ENCODE measurements at regions not wholly inside any gene's neighbourhood (a gene's known extent, or its start where the extent isn't known, plus 50 kb on each side); places are given as distances from the start of the nearest gene placed in this dataset.

DNA sequence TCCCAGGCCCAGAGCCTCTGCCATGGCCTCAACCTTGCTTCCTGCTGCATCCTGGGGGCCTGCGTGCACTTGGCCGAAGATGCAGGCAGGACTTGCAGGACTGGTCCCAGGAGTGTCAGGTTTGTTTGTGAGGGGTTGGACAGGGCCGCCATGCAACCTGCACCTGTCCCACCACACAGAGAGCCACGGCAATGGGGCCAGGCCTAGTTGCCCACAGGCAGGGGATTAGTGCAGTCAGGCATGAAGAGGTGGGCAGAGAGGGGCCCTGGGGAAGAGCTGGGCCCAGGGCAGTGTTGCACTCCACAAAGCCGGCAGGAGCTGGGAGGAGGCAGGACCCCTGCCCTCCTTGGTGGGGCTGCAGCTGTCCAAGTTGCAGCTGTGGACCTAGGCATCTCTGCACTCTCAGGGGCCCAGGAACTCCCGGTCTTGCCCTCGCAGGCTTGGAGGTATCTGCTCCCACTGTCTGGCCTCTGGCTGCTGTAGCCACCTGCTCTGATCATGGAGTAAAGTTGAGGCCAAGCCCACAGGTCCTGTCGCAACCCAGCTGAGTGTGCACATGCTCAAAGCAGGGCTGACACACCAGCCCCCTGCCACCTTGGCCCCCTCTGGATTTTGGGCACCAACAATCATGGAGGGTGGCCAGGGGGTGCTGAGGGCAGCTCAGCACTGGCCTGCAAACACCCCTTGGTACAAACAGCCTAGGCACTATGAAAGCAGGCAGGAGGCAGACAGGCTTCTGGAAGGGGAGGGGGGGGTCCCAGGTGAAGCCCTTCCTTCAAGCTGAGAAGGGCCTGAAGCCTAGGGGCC, 190.4 kb upstream of the PCDH10 start:
- TF ChIP-seq EZH2 (IDR thresholded peaks at IDR 0.05; ENCODE audit: borderline replicate concordance, low read length), result no peak
- TF ChIP-seq, protein P1, sequence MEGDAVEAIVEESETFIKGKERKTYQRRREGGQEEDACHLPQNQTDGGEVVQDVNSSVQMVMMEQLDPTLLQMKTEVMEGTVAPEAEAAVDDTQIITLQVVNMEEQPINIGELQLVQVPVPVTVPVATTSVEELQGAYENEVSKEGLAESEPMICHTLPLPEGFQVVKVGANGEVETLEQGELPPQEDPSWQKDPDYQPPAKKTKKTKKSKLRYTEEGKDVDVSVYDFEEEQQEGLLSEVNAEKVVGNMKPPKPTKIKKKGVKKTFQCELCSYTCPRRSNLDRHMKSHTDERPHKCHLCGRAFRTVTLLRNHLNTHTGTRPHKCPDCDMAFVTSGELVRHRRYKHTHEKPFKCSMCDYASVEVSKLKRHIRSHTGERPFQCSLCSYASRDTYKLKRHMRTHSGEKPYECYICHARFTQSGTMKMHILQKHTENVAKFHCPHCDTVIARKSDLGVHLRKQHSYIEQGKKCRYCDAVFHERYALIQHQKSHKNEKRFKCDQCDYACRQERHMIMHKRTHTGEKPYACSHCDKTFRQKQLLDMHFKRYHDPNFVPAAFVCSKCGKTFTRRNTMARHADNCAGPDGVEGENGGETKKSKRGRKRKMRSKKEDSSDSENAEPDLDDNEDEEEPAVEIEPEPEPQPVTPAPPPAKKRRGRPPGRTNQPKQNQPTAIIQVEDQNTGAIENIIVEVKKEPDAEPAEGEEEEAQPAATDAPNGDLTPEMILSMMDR (IDR thresholded peaks at IDR 0.05; ENCODE audit: low read length), result no peak
